ENCODE measurements at regions not wholly inside any gene's neighbourhood (a gene's known extent, or its start where the extent isn't known, plus 50 kb on each side); places are given as distances from the start of the nearest gene placed in this dataset.

- Mint-ChIP-seq H3K36me3 (ENCODE audit: low read depth) (no peaks in the 10 kb centered on the region), H3K4me3 (no peak overlapping the region), H3K4me1 (no peaks in the 10 kb centered on the region), H3K27ac (no peak overlapping the region), H3K27me3 (no peaks in the 10 kb centered on the region), H3K9me3 (no peaks in the 10 kb centered on the region)
- no peak for DNase-seq
- intact Hi-C loops (cut with micrococcal nuclease) = no loop called here
Measured at GRCh38 chrX:80602036-80602860, 182.0 kb downstream of the TENT5D start.

Data from activated CD4-positive, alpha-beta T cell treated with anti-CD3 and anti-CD28 coated beads, Interleukin-2, amount 10 ng/mL, durations not matched to agents 24 days and 14 days (primary cell).